ENCODE measurements at regions not wholly inside any gene's neighbourhood (a gene's known extent, or its start where the extent isn't known, plus 50 kb on each side); places are given as distances from the start of the nearest gene placed in this dataset.

- TF ChIP-seq CTCF (IDR thresholded peaks at IDR 0.05; ENCODE audit: poor library complexity) (no peak), EZH2 (IDR thresholded peaks at IDR 0.05; ENCODE audit: borderline replicate concordance) (no peak)
Observed at GRCh38 chr6:23031986-23032385, 462.6 kb downstream of the HDGFL1 start.
